Liver (tissue), 8 donors: ENCODE measurements at regions not wholly inside any gene's neighbourhood (a gene's known extent, or its start where the extent isn't known, plus 50 kb on each side); places are given as distances from the start of the nearest gene placed in this dataset.

Experiments
- DNase-seq: peaks from one replicate; pipeline ENCODE4 v3.0.0-alpha.2; 2017; ENCODE audit warnings: low spot score
- H3K27ac ChIP-seq, 2 donors: one replicate each; pipeline ENCODE4 v1.7.0; 2013; ENCODE audit warnings: inconsistent platforms in 2 of 2, low read length in 2 of 2, control low read depth in 1 of 2, low read depth in 1 of 2, mild to moderate bottlenecking in 1 of 2
- H3K27me3 ChIP-seq, 4 donors: one replicate each; pipeline versions ENCODE4 v1.6.1 to v1.7.0; 2013; ENCODE audit warnings: low read length in 3 of 4, inconsistent platforms in 1 of 4, mild to moderate bottlenecking in 1 of 4, moderate library complexity in 1 of 4; ENCODE audit not compliant: control insufficient read depth in 4 of 4, insufficient read depth in 4 of 4
- H3K36me3 ChIP-seq, 4 donors: one replicate each; pipeline versions ENCODE4 v1.6.1 to v1.7.0; 2013; ENCODE audit warnings: low read length in 3 of 4, mild to moderate bottlenecking in 3 of 4, low read depth in 1 of 4, moderate library complexity in 1 of 4; ENCODE audit not compliant: control insufficient read depth in 4 of 4, insufficient read depth in 3 of 4
- H3K4me1 ChIP-seq, 4 donors: one replicate each; pipeline versions ENCODE4 v1.6.1 to v1.7.0; 2013; ENCODE audit warnings: low read length in 3 of 4, mild to moderate bottlenecking in 3 of 4, moderate library complexity in 1 of 4; ENCODE audit not compliant: control insufficient read depth in 4 of 4, insufficient read depth in 4 of 4
- H3K4me3 ChIP-seq, 3 donors: one replicate each; pipeline versions ENCODE4 v1.6.1 to v1.7.0; 2013; ENCODE audit warnings: low read length in 3 of 3, control low read depth in 1 of 3, low read depth in 1 of 3, mild to moderate bottlenecking in 1 of 3
- H3K9ac ChIP-seq, 2 donors: one replicate each; pipeline ENCODE4 v1.7.0; 2013; ENCODE audit warnings: low read length in 2 of 2, mild to moderate bottlenecking in 2 of 2, moderate library complexity in 2 of 2, control low read depth in 1 of 2, low read depth in 1 of 2
- H3K9me3 ChIP-seq, 4 donors: one replicate each; pipeline versions ENCODE4 v1.6.1 to v1.7.0; 2013; ENCODE audit warnings: low read length in 3 of 4; ENCODE audit not compliant: control insufficient read depth in 4 of 4
- ATF3 ChIP-seq: IDR thresholded peaks from 2 replicates; pipeline ENCODE4 v1.6.1; 2016; ENCODE audit warnings: antibody characterized with exemption
- EGR1 ChIP-seq, 2 donors: IDR thresholded peaks; 2 replicates each; pipeline ENCODE4 v1.6.1; 2016 to 2018; ENCODE audit warnings: antibody characterized with exemption in 2 of 2, low read depth in 2 of 2
- FOXA2 ChIP-seq: IDR thresholded peaks from 2 replicates; pipeline ENCODE4 v1.6.1; 2016; ENCODE audit warnings: antibody characterized with exemption
- GABPA ChIP-seq, 2 donors: IDR thresholded peaks in 1 of 2; conservative IDR thresholded peaks in 1 of 2; 2 replicates each; pipeline ENCODE4 v1.6.1; 2016; ENCODE audit warnings: antibody characterized with exemption in 2 of 2, mild to moderate bottlenecking in 1 of 2, moderate library complexity in 1 of 2
- HNF4A ChIP-seq, 2 donors: conservative IDR thresholded peaks; 2 replicates each; pipeline ENCODE4 v1.6.1; 2016; ENCODE audit warnings: antibody characterized with exemption in 2 of 2, mild to moderate bottlenecking in 2 of 2
- HNF4G ChIP-seq: IDR thresholded peaks from 2 replicates; pipeline ENCODE4 v1.6.1; 2016; ENCODE audit warnings: antibody characterized with exemption
- NR2F2 ChIP-seq: IDR thresholded peaks from 2 replicates; pipeline ENCODE4 v1.6.1; 2016; ENCODE audit warnings: antibody characterized with exemption
- RAD21 ChIP-seq, 2 donors: IDR thresholded peaks; 2 replicates each; pipeline ENCODE4 v1.6.1; 2016; ENCODE audit warnings: antibody characterized with exemption in 2 of 2, mild to moderate bottlenecking in 2 of 2
- RXRA ChIP-seq, 2 donors: IDR thresholded peaks; 2 replicates each; pipeline ENCODE4 v1.6.1; 2017 to 2018; ENCODE audit warnings: antibody characterized with exemption in 2 of 2, mild to moderate bottlenecking in 1 of 2
- SP1 ChIP-seq: IDR thresholded peaks from 2 replicates; pipeline ENCODE4 v1.6.1; 2018; ENCODE audit warnings: antibody characterized with exemption, mild to moderate bottlenecking
- TAF1 ChIP-seq: conservative IDR thresholded peaks from 2 replicates; pipeline ENCODE4 v1.6.1; 2016; ENCODE audit warnings: antibody characterized with exemption, mild to moderate bottlenecking
- YY1 ChIP-seq: IDR thresholded peaks from 2 replicates; pipeline ENCODE4 v1.6.1; 2016; ENCODE audit warnings: antibody characterized with exemption, mild to moderate bottlenecking
- WGBS: extraction: QIAGEN DNeasy Blood & Tissue Kit; methylation state at CpG from one replicate; pipeline ENCODE4 v1.1.7; 2013; 5-methylcytosine and 5-hydroxymethylcytosine counted together
- TF ChIP-seq, protein P1 (sequence below): fragments of 150-350 bp; IDR thresholded peaks from 2 replicates; pipeline ENCODE4 v1.5.1; 2017; ENCODE audit warnings: improper control_type of control experiment, low read depth, low read length; ENCODE audit not compliant: missing input control
- TF ChIP-seq, protein P2 (sequence below): IDR thresholded peaks from 2 replicates; pipeline ENCODE4 v1.6.1; 2016; ENCODE audit warnings: antibody characterized with exemption
- TF ChIP-seq, protein P3 (sequence below): IDR thresholded peaks from 2 replicates; pipeline ENCODE4 v1.6.1; 2016; ENCODE audit warnings: antibody characterized with exemption, mild to moderate bottlenecking
- TF ChIP-seq, protein P4 (sequence below): IDR thresholded peaks from 2 replicates; pipeline ENCODE4 v1.6.1; 2016; ENCODE audit warnings: antibody characterized with exemption
- donor health status: healthy.
- donor health status: healthy.
- donor health status: healthy.
- donor health status: healthy.
- donor health status: healthy.

DNA sequence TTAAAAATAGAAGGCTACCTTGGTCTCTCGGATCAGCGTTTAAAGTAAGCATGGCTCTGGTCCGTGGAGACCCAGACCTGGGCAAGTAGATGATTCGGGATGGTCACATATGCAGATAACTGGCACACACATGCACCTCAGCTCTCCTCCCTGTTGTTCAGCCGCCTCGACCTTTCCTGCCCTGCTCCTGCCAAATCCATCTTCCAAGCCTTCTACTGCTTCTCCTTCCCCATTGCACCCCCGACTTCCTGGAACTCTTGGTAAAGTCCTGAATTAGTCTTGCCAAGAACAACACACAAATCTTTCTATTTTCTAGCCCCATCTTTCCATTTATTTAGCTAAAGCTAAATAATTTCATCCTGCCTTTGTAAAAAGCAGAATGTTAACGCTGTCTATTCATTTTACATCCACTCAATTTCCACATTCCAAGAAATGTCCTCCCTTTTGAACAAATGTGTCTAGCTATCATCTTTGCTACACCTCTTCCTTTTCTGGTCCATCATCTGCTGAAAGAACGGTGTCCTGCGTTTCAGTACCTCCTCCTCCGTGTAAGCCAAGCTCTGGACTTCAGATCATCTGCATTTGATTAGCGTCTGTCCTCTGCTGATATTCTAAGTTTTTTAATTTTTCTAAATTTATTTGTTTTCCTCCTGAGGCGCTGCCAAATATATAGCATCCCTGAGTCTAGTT is 92.5 kb downstream of the ZIC5 start:
- no peak overlapping the region for H3K4me3 ChIP-seq
- no peaks in the 10 kb centered on the region for H3K9me3 ChIP-seq

GRCh38 chr13:99876651-99877050 is 94.9 kb downstream of the ZIC5 start:
- no peaks in the 10 kb centered on the region for H3K36me3 ChIP-seq
- WGBS, result 96% methylated on average over 5 of the region's 5 CpGs
- DNase-seq, result no peak
- H3K27ac ChIP-seq, result no peak overlapping the region
- no peaks in the 10 kb centered on the region for H3K9me3 ChIP-seq
- TF ChIP-seq RXRA (IDR thresholded peaks at IDR 0.05) (no peak), YY1 (no peak), RAD21 (IDR thresholded peaks at IDR 0.05) (no peak), TAF1 (no peak), FOXA2 (no peak), SP1 (no peak)
- TF ChIP-seq, protein P1, sequence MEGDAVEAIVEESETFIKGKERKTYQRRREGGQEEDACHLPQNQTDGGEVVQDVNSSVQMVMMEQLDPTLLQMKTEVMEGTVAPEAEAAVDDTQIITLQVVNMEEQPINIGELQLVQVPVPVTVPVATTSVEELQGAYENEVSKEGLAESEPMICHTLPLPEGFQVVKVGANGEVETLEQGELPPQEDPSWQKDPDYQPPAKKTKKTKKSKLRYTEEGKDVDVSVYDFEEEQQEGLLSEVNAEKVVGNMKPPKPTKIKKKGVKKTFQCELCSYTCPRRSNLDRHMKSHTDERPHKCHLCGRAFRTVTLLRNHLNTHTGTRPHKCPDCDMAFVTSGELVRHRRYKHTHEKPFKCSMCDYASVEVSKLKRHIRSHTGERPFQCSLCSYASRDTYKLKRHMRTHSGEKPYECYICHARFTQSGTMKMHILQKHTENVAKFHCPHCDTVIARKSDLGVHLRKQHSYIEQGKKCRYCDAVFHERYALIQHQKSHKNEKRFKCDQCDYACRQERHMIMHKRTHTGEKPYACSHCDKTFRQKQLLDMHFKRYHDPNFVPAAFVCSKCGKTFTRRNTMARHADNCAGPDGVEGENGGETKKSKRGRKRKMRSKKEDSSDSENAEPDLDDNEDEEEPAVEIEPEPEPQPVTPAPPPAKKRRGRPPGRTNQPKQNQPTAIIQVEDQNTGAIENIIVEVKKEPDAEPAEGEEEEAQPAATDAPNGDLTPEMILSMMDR, result no peak
- no peaks in the 10 kb centered on the region for H3K4me1 ChIP-seq
- H3K4me3 ChIP-seq, result no peak overlapping the region
- no peaks in the 10 kb centered on the region for H3K27me3 ChIP-seq
- H3K9ac ChIP-seq, result no peak overlapping the region

More for the DNA sequence above, 92.5 kb downstream of the ZIC5 start:
- Histone ChIP-seq H3K4me1 (no peaks in the 10 kb centered on the region), H3K9ac (no peak overlapping the region), H3K36me3 (no peaks in the 10 kb centered on the region), H3K27me3 (no peaks in the 10 kb centered on the region), H3K27ac (no peak overlapping the region)
- DNase-seq, result no peak
- WGBS, result 86% methylated on average over 13 of the region's 13 CpGs
- no peak for TF ChIP-seq SP1
- TF ChIP-seq FOXA2, result no peak
- TF ChIP-seq, protein P2, sequence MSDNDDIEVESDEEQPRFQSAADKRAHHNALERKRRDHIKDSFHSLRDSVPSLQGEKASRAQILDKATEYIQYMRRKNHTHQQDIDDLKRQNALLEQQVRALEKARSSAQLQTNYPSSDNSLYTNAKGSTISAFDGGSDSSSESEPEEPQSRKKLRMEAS, result no peak
- no peak for TF ChIP-seq TAF1
- TF ChIP-seq HNF4G, result no peak
- TF ChIP-seq EGR1 (IDR thresholded peaks at IDR 0.05; ENCODE audit: low read depth in 2 of 2), result no peak
- TF ChIP-seq GABPA (IDR thresholded peaks at IDR 0.05 in 1 of 2, conservative IDR thresholded peaks at IDR 0.05 in 1 of 2), result no peak
- no peak for TF ChIP-seq RXRA (IDR thresholded peaks at IDR 0.05)

GRCh38 chr13:99875391-99875790 is 96.2 kb downstream of the ZIC5 start:
- WGBS, result 95% methylated on average over 6 of the region's 6 CpGs
- TF ChIP-seq HNF4A (conservative IDR thresholded peaks at IDR 0.05), result no peak
- TF ChIP-seq GABPA (IDR thresholded peaks at IDR 0.05 in 1 of 2, conservative IDR thresholded peaks at IDR 0.05 in 1 of 2), result no peak
- TF ChIP-seq, protein P3, sequence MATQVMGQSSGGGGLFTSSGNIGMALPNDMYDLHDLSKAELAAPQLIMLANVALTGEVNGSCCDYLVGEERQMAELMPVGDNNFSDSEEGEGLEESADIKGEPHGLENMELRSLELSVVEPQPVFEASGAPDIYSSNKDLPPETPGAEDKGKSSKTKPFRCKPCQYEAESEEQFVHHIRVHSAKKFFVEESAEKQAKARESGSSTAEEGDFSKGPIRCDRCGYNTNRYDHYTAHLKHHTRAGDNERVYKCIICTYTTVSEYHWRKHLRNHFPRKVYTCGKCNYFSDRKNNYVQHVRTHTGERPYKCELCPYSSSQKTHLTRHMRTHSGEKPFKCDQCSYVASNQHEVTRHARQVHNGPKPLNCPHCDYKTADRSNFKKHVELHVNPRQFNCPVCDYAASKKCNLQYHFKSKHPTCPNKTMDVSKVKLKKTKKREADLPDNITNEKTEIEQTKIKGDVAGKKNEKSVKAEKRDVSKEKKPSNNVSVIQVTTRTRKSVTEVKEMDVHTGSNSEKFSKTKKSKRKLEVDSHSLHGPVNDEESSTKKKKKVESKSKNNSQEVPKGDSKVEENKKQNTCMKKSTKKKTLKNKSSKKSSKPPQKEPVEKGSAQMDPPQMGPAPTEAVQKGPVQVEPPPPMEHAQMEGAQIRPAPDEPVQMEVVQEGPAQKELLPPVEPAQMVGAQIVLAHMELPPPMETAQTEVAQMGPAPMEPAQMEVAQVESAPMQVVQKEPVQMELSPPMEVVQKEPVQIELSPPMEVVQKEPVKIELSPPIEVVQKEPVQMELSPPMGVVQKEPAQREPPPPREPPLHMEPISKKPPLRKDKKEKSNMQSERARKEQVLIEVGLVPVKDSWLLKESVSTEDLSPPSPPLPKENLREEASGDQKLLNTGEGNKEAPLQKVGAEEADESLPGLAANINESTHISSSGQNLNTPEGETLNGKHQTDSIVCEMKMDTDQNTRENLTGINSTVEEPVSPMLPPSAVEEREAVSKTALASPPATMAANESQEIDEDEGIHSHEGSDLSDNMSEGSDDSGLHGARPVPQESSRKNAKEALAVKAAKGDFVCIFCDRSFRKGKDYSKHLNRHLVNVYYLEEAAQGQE, result no peak
- TF ChIP-seq SP1, result no peak
- TF ChIP-seq, protein P4, sequence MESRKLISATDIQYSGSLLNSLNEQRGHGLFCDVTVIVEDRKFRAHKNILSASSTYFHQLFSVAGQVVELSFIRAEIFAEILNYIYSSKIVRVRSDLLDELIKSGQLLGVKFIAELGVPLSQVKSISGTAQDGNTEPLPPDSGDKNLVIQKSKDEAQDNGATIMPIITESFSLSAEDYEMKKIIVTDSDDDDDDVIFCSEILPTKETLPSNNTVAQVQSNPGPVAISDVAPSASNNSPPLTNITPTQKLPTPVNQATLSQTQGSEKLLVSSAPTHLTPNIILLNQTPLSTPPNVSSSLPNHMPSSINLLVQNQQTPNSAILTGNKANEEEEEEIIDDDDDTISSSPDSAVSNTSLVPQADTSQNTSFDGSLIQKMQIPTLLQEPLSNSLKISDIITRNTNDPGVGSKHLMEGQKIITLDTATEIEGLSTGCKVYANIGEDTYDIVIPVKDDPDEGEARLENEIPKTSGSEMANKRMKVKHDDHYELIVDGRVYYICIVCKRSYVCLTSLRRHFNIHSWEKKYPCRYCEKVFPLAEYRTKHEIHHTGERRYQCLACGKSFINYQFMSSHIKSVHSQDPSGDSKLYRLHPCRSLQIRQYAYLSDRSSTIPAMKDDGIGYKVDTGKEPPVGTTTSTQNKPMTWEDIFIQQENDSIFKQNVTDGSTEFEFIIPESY, result no peak
- TF ChIP-seq, protein P2, result no peak
- no peak for TF ChIP-seq RXRA (IDR thresholded peaks at IDR 0.05)
- TF ChIP-seq NR2F2, result no peak
- no peak for TF ChIP-seq ATF3
- TF ChIP-seq, protein P1, result no peak
- no peak for TF ChIP-seq HNF4G
- TF ChIP-seq FOXA2, result no peak

More at GRCh38 chr13:99875391-99875790, 96.2 kb downstream of the ZIC5 start:
- no peak overlapping the region for H3K4me3 ChIP-seq
- H3K9ac ChIP-seq, result no peak overlapping the region
- H3K36me3 ChIP-seq, result no peaks in the 10 kb centered on the region
- no peak overlapping the region for H3K27ac ChIP-seq
- H3K9me3 ChIP-seq, result no peaks in the 10 kb centered on the region
- DNase-seq, result no peak
- no peaks in the 10 kb centered on the region for H3K4me1 ChIP-seq
- no peaks in the 10 kb centered on the region for H3K27me3 ChIP-seq
